Dermis blood vessel endothelial cell (primary cell): ENCODE measurements at regions not wholly inside any gene's neighbourhood (a gene's known extent, or its start where the extent isn't known, plus 50 kb on each side); places are given as distances from the start of the nearest gene placed in this dataset.
"Not testable (repeated sequence)": the region's sequence is repeated elsewhere in the genome, so short reads cannot be mapped to it uniquely, and the experiment has no call there.

Experiments
- DNase-seq: peaks from one replicate; pipeline ENCODE4 v3.0.0; 2010

DNA sequence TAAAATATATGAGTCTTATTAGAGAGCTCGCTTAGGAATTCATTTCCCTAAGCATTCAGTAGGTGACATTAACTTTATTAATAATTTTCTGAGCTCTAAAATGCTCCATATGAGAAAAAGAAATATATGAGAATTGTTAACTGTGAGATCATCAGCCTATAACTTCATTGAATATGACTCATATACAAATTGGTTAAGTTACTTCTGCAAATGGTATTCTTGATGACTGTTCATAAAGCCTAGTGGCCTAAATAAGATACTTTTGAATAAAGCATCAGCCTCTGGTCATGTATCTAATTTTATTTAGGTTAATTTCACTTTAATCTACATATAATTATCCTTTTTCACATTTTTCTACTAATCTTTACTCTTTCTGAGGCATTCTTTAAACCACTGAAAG is 710.2 kb upstream of the ACO1 start:
- no peak for DNase-seq

- DNase-seq = peak; percentile 4
These were observed 707.0 kb upstream of the ACO1 start for GRCh38 chr9:31677415-31677814.

GRCh38 chr9:31677877-31678276 is 706.6 kb upstream of the ACO1 start:
- no peak for DNase-seq

DNA sequence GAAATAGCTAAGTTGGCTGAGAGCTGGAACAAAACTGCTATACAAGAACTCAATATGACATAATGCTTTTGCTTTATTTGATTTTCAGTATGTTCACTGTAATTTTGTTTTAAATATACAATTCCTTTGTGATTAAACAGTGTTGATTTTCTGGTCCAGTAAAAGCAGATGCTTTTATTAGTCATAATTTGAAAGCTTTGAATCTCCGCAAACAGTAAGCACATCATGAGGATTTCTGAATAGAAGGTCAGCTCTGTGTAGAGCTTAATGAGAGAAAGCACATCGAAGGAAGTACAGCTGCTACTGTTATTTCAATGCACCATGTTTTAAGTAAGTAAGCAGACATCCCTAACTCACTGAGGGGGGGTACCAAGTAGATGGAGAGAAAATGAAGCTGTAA is 701.3 kb upstream of the ACO1 start:
- no peak for DNase-seq

DNA sequence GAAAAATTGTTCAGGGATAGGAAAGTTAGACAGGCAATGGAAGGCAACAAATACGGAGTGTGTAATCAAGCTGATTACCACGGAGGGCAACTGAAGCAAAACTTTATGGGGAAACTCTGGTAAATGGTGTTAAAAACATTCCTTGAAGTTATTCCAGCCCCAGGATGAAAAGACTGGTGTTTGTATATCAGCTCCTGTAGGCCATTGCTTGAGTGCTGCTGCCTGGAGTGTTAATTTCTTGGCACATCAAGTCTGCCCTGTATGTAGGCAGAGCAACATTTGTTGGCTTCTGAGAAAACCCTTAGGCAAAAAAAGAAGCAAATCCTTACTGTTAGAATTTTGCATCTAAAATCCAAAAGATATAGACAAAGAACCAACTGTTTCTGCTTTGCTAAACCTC is 686.5 kb upstream of the ACO1 start:
- DNase-seq = no peak

DNA sequence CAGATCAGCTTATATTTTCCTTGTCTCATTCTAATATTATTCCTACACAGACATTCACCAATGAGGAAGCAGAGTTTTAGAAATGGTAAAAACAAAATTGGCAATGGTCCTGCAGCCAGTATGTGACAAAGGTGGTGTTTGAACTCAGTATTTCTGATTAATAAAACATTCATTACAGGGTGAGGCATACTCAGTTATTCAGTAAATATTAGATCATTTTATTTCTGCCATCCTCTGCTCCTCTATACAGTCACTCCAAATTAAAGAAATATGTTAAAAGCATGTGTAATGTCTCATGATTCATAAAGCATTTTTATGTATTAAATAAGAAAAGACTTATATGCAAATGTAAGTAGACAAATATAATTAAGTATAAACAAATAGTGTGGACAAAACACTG is 684.6 kb upstream of the ACO1 start:
- no peak for DNase-seq

- no peak for DNase-seq
These were observed 684.0 kb upstream of the ACO1 start for GRCh38 chr9:31700252-31701045.

GRCh38 chr9:31702957-31703356 is 681.5 kb upstream of the ACO1 start:
- DNase-seq = no peak

DNA sequence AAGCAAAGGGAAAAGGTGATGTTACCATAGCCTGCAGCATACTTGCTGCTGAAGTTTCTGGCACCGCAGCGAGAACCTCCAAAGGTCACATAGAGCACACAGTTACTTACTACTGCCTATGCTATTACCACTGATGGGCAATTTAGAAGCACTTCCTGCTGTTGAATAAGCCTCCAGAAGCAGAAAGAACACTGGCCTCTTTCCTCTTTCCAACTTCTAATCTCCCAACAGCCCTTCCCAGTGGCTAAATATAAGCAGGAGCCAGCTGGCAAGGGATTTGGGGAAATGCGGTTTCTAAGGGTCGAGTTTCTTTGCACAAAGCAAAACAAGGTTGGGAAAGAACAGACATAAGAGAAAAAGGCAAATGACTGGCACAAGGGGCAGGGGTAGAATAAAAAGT is 669.2 kb upstream of the ACO1 start:
- no peak for DNase-seq

DNA sequence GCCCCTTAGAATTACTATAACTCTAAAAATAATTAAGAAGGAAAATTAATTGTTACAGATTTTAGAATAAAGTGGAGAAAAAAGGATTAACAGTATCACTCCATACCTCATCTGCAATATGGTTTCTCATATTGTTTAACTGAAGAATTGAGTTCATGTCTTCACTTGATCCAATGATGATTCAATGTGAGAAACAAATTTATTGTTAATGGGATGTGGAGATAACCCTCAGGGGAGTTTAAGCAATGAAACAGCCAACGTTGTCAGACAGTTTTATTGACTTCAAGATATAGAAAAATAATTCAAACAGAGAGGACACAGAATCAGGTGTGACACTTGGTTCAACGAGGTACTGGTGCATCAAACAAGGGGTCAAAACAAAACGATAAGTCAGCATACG is 665.2 kb upstream of the ACO1 start:
- no peak for DNase-seq

DNA sequence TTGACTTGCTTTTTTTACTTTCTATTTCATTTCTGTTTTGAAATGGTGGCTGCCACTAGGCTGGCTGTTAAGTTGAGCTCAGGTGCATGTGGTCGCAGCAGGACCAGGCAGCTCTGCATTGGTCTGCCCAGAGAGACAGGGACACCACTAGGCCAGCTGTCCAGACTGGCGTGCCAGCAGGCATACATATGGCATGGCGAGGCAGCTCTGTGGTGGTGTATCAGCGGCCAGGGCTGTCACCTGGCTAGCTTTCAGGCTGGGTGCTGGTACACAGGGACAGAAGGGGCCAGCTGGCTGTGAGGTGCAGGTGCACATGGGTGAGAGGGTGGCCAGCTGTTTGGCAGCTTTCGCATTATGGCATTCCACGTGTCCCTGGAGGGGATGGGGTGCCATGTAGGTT is 654.0 kb upstream of the ACO1 start:
- no peak for DNase-seq

DNA sequence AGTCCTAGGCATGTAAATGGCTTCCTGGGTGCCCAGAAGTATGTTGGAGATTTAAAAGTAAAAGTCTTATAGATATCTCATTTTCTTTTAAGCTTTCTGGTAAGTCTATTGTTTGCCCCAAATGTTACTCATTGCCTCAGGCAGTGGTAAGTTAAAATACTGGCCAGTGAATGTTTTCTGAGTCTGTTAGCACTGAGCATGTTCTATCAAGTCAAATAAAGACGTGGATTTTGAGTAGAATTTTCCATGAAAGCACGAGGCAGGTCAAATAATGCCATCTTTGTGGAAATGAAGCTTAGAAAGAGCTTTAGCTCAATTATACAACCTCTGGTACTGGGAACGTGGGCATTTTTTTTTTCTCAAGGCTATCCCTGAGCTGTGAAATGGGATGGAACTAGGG is 651.3 kb upstream of the ACO1 start:
- DNase-seq = no peak

GRCh38 chr9:31736581-31737179 is 647.8 kb upstream of the ACO1 start:
- no peak for DNase-seq

DNA sequence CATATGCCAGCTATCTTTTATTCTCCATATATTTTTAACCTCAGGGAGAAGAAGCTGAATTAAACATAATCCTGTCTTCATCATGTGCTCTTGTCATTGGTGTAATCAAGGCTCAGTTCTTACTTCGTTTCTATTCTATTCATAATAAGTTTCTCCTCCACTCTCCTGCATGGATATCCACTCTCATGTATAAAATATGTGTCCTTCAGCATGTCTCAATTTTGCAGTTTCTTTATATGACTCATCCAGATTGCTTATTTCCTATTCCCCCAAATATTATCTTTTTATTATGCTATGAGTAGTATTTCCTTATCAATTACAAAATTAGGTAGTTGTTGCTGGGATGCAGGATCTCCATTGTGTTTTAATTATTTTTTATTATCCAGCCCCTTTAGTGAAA is 643.7 kb upstream of the ACO1 start:
- no peak for DNase-seq

DNA sequence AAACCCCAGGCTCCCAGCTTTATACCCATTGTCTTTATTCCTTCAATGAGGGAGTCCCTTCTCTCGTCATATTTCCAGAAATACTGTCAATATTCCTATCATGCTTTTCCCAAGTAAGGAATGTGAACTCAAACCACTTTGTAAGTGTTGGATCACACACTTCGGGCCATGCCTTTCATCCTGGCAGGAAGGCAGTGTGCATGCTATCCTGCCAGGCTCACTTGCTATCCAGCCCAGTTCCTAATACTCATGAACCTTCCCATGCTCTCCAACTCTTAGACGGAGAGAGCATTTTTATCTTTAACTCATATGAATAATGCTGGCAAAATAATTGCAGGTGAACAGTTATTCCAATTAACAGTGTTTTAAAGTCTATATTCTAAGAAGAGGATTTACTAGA is 639.9 kb upstream of the ACO1 start:
- no peak for DNase-seq

GRCh38 chr9:31745468-31745867 is 639.0 kb upstream of the ACO1 start:
- no peak for DNase-seq

DNA sequence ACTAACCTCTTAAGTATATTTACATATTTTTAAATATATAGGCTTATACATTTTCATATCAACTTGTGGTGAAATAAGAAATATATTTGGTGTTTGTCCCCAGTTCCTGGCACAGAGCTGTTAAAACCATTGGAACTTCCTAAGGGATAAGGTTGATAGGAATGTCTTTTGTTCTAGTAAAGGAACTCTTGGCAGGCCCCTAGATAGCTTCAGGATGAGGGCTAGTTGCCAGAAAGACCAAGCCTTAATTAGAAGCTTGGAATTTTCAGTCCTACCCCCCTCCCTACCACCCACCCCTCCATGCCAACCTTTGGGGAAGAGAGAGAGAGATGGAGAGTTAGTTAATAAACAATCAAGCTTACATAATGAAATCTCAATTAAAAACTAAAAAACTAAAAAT is 638.6 kb upstream of the ACO1 start:
- peak; percentile 7 for DNase-seq

DNA sequence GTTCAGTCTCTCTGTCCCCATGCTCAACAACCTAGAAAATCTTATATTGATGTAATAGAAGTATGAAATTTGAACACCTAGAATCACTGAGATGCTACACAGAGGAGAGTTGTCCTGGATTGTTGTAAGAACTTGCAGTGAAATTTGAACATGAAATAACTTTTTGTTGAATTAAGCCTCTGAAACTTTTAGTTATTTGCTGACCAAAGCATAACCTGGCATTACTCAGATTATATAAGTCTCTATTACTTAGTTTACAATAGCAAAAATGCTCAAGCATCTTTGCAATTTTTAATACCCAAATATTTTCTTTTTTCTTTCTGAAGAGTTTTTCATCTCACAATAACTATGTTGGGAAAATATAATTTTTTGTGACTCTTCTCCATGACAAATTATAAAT is 630.7 kb upstream of the ACO1 start:
- no peak for DNase-seq

DNA sequence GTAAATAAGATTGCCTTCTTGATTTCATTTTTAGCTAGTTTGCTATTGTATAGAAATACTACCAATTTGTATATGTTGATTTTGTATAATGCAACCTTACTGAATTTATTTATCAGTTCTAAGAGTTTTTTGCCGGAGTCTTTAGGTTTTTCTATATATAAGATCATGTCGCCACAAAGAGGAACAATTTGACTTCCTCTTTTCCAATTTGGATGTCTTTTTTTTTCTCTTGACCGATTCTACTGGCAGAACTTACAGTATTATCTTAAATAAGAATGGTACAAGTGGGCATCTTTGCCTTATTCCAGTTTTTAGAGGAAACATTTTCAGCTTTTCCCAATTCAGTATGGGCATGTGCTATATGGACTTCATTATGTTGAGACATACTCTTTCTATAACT is 624.7 kb upstream of the ACO1 start:
- no peak for DNase-seq

DNA sequence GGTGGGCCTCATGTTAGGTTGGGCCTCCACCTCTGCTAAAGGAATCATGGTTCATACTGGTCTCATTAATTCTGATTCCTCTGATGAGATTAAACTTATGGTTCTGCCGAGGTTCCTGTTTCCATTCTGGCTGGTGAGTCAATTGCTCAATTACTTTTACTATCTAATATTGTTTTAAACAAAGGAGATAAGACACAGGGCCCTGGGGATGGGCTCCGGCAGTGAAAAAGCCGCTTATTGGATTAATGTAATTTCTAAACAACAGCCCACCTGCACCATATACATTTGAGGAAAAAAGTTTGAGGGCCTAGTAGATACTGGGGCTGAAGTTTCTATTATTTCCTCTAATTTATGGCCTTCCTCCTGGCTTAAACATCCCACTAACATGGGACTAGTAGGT is 610.4 kb upstream of the ACO1 start:
- DNase-seq = not testable (repeated sequence)

DNA sequence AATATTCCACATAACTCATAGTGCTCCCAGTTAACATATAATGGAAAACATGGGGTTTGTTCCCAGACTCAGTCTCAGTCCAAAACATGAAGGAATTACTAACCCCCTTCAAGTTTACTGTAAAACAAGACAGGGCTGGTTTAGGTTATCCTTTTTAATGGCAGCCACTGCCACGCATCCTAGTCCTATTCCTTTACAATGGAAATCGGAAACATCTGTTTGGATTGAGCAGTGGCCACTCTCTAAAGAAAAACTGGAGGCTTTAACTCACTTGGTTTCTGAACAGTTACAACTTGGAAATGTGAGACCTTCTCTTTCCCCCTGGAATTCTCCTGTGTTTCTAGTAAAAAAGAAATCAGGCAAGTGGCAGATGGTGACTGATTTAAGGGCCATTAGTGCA is 609.9 kb upstream of the ACO1 start:
- no peak for DNase-seq

DNA sequence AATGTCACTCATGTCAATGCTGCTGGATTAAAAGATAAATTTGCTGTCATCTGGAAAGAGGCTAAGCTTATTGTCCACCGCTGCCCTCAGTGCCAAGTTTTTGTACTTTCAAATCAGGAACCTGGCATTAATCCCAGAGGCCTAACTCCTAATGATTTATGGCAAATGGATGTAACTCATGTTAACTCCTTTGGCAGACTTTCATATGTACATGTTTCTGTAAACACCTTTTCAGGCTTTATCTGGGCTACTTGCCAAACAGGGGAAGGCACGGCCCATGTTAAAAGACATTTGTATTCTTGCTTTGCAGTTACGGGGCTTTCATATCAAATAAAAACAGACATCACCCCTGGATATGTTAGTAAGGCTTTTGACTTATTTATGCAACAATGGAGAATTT is 608.0 kb upstream of the ACO1 start:
- peak; percentile 35 for DNase-seq

- DNase-seq = no peak
These were observed 601.0 kb upstream of the ACO1 start for GRCh38 chr9:31783491-31783890.

DNA sequence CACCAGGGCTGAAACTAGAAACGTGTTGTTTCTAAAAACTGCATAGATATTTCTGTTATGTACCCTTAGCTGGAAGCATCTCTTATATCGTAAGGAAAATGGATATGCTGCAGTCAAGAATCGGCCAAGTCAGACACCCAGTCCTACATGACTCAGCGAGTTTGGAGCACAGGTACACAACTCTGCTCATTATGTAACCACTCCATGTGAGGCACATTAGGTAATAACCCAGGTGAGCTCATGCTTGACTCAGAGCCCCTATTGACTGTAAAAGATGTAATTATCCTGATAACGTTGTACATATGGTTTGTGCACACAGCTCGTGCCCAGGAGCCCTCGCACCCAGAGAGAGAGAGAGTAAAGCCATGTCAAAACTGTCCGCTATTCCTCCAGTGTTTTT is 593.7 kb upstream of the ACO1 start:
- no peak for DNase-seq
